NCI-H345 (cell line): ENCODE measurements at regions not wholly inside any gene's neighbourhood (a gene's known extent, or its start where the extent isn't known, plus 50 kb on each side); places are given as distances from the start of the nearest gene placed in this dataset.
A peak's percentile ranks its signal among the peaks of the same experiment; 100 is the strongest.
"Not testable (repeated sequence)": the region's sequence is repeated elsewhere in the genome, so short reads cannot be mapped to it uniquely, and the experiment has no call there.

Experiments used
- DNase-seq: peaks from one replicate; lab custom pipeline; 2025; lab: John Stamatoyannopoulos, UW

- no peak for DNase-seq
Observed at GRCh38 chr6:26264547-26264946, 100.5 kb upstream of the BTN3A2 start.

GRCh38 chr6:26267083-26267589 lies 97.9 kb upstream of the BTN3A2 start:
- DNase-seq: no peak

DNA sequence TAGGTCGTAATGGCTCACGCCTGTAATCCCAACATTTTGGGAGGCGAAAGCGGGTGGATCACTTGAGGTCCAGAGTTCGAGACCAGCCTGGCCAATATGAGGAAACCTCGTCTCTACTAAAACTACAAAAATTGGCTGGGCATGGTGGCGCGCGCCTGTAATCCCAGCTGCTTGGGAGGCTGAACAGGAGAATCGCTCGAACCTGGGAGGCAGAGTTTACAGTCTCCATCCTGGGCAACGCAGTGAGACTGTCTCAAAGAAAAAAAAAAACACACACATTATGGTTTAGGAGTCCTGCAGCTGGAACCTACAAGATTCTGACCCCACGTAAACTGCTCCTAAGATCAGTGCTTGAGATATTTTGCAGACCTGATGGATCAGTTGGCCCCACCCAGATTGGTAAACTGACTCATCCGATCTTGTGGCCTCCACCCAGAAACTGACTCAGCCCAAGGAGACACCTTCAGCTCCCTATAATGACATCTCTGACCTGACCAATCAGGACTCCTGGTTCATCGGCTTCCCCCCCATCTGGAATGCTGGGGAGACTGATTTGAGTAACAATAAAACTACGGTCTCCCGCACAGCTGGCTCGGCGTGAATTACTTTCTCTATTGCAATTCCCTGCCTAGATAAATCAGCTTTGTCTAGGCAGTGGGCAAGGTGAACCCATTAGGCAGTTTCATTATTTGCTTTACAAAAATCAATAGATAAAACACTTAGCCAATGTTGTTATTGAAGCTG lies 96.2 kb upstream of the BTN3A2 start:
- peak; percentile 71 for DNase-seq

GRCh38 chr6:26269531-26270485 lies 95.2 kb upstream of the BTN3A2 start:
- DNase-seq: peak; percentile 39

DNA sequence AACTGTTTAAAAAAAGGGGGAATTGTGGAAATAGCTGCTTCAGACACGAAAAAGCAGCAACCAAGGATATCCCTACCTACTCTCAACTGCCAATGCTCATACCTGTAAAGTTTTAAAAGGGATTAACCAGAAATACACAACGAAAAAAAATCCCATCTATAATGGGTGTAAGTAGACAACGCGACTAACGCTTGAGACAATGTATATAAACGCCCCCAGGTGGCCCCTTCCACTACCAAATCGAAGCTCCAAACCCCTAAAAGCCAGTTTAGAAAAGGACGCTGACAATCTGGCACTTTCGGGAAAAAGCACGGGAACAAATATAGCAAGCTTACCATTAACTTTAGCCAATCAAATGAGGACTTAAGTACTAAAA lies 94.5 kb upstream of the BTN3A2 start:
- DNase-seq: peak; percentile 39

DNA sequence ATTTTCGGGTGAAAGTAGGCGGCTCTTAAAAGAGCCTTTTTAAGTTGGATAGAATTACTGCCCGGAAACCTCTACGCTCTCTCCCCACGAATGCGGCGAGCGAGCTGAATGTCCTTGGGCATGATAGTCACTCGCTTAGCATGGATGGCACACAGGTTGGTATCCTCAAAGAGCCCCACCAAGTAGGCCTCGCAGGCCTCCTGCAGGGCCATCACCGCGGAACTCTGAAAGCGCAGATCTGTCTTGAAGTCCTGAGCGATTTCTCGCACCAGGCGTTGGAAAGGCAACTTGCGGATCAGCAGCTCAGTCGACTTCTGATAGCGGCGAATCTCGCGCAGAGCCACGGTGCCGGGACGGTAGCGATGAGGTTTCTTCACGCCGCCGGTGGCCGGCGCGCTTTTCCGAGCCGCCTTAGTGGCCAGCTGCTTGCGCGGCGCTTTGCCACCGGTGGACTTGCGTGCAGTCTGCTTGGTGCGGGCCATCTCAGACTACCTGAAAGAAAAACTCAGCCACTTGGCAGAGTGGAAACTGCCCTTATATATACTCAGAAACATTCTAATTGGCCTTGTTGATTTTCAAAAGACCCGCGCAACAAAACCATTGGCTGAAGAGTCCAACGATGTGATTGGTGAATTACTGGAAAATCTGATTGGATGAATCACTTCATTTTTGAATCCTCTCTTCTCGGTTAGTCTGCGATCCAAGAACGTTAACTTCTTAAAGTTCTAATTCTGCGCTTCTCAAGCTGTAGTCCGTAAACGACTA lies 93.9 kb upstream of the BTN3A2 start:
- peak; percentile 96 for DNase-seq

- DNase-seq: no peak
Observed at GRCh38 chr6:26271668-26272024, 93.4 kb upstream of the BTN3A2 start.

DNA sequence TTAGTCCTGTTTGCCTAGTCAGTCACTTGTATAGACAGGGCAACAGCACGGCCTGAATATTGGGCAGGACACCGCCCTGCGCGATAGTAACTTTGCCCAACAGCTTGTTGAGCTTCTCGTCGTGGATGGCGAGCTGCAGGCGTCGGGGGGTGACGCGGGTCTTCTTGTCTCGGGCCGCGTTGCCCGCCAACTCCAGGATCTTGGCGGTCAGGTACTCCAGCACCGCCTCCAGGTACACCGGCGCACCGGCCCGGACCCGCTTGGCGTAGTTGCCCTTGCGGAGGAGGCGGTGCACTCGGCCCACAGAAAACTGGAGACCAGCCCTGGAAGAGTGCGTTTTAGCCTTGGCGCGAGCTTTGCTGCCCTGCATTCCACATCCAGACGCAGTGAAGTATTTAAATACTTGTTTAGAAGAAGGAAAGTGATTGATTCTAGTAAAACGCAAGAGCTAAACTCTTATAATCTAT lies 92.8 kb upstream of the BTN3A2 start:
- peak; percentile 44 for DNase-seq

DNA sequence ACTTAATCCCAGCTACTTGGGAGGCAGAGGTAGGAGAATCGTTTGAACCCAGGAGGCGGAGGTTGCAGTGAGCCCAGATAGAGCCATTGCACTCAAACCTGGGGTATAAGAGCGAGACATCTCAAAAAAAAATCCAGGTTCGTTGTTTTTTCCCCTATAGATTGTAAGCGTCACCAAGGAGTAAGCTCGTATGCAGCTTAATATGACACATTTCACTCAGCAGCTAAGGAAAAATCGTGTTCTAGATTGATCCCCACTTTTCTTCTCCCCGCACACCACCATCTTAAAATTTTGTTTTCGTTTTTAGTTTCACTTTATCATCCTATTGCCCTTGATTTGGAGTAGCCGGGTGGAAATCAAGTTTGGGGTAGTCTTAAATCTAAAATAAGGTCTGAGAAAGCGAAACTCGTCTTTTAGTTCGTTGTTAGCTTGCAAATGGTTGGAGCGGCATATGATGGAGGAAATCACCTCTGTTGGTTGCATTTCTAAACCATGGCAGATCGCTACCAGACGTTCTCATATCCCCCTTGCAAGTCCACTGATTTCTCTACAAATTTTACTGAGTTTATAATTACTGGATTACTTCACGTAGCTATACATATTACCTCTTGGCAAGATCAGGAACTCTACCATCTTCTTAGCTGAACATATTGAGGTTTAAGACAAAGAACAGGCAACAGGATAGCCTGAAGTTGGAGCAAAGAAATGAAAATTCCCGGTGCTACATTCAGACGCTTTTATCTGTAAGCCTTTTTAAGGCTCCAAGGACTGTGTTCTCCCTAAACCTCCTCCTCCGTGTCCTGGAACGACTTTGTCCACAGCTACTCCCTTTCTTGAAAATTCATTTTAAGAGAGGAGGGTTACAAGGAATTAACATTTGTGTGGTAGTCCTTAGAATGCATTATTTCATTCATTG lies 91.1 kb upstream of the BTN3A2 start:
- DNase-seq: no peak

- no peak for DNase-seq
Observed at GRCh38 chr6:26275663-26276062, 89.3 kb upstream of the BTN3A2 start.

- no peak for DNase-seq
Observed at GRCh38 chr6:26276841-26277648, 88.0 kb upstream of the BTN3A2 start.

GRCh38 chr6:26278536-26278935 lies 86.5 kb upstream of the BTN3A2 start:
- DNase-seq: no peak

DNA sequence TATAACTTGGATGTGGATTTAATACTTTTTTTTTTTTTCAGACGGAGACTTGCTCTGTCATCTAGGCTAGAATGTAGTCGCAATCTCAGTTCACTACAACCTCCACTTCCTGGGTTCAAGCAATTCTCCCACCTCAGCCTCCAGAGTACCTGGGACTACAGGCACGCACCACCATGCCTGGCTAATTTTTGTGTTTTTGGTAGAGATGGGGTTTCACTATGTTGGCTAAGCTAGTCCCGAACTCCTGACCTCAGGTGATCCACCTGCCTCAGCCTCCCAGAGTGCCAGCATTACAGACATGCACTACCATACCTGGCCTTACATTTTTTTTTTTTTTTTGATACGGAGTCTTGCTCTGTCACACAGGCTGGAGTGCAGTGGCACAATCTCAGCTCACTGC lies 85.6 kb upstream of the BTN3A2 start:
- DNase-seq: not testable (repeated sequence)

GRCh38 chr6:26280407-26280806 lies 84.6 kb upstream of the BTN3A2 start:
- DNase-seq: no peak

DNA sequence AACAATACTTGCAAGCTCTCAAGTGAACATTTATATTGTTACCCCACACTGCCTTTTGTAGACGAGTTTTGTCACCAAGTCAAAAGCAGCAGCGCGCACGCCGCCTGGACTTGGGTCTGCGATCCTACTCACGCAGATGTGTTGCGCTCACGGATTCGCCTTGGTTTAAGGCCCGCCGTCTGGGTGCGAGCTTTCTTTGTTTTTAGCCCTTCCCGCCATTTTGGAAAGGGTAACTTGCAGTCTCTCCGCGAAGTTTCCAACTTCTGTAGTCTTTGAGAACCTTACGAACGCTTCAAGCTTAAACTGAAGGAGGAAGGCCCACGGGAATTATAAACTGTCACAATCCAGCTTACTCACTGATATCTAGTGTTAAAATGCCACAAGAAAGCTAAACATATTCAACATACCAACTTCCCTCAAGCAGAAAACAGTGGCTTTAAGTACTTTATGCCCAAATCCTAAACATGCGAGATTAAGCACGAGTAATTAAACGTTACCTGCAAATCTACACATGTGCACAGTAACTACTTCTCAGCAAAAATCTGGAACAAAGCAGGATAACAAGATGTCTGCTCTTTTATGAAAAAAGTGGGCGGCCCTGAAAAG lies 80.4 kb upstream of the BTN3A2 start:
- DNase-seq: no peak

DNA sequence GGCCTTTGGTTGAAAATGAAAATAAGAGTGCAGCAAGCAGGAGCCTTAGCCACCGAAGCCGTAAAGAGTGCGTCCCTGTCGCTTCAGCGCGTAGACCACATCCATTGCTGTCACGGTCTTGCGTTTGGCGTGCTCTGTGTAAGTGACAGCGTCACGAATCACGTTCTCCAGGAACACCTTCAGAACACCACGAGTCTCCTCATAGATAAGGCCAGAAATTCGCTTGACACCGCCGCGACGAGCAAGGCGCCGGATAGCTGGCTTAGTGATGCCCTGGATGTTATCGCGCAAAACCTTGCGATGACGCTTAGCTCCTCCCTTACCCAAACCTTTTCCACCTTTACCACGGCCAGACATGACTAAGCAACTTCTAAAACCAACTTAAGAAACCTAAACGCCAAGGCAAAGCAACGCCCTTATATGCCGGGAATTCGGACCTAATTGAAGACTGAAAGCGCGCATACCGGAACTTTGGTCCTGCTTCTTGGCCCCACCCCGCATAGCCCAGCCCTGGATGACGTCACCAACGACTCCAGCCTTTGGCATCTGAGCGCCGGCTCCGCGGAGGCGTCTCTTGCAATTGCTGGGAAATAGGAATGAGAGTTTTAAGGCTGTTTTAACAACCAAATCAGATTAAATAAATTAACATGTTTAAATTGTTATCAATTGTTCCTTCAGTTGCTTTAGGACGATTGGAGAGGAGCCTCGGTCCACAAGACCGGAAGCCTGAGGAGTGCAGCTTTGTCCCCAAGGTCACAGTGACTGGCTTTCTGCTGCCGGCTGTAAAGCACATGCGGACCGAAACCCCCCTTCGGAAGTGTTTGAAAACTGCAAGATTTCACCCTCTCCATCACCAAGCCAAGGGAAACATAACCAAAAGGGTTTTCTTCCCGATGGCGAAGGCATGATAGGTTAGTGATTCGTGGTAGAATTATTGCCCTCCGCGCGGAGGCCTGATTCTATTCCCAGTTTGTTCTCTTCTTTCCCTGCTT lies 79.6 kb upstream of the BTN3A2 start:
- peak; percentile 99 for DNase-seq

GRCh38 chr6:26286168-26286877 lies 78.7 kb upstream of the BTN3A2 start:
- peak; percentile 76 for DNase-seq

GRCh38 chr6:26288155-26288554 lies 76.8 kb upstream of the BTN3A2 start:
- no peak for DNase-seq
